LNCAP (cell line): ENCODE measurements at regions not wholly inside any gene's neighbourhood (a gene's known extent, or its start where the extent isn't known, plus 50 kb on each side); places are given as distances from the start of the nearest gene placed in this dataset.

ENCODE experiments used
- TF ChIP-seq, protein P1 (sequence below): fragments of 450-650 bp; IDR thresholded peaks from 2 replicates; pipeline ENCODE4 v1.5.1; 2017; ENCODE audit warnings: mild to moderate bottlenecking

GRCh38 chr4:13966231-13967195 lies 339.0 kb upstream of the BOD1L1 start:
- TF ChIP-seq, protein P1, sequence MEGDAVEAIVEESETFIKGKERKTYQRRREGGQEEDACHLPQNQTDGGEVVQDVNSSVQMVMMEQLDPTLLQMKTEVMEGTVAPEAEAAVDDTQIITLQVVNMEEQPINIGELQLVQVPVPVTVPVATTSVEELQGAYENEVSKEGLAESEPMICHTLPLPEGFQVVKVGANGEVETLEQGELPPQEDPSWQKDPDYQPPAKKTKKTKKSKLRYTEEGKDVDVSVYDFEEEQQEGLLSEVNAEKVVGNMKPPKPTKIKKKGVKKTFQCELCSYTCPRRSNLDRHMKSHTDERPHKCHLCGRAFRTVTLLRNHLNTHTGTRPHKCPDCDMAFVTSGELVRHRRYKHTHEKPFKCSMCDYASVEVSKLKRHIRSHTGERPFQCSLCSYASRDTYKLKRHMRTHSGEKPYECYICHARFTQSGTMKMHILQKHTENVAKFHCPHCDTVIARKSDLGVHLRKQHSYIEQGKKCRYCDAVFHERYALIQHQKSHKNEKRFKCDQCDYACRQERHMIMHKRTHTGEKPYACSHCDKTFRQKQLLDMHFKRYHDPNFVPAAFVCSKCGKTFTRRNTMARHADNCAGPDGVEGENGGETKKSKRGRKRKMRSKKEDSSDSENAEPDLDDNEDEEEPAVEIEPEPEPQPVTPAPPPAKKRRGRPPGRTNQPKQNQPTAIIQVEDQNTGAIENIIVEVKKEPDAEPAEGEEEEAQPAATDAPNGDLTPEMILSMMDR: no peak

DNA sequence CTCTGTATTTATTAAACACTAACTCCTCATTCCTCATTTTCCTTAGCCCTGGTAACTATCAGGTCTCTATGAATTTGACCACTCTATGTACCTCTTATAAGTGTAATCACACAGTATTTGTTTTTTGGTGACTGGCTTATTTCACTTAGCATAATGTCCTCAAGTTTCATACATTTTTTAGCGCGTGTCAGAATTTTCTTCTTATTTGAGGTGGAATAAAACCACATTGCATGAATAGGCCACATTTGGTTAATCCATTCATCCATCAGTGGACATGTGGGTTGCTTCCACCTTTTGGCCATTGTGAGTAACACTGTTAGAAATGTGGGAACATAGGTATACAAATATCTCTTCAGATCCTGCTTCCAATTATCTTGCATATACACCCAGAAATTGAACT lies 341.2 kb upstream of the BOD1L1 start:
- TF ChIP-seq, protein P1: no peak

DNA sequence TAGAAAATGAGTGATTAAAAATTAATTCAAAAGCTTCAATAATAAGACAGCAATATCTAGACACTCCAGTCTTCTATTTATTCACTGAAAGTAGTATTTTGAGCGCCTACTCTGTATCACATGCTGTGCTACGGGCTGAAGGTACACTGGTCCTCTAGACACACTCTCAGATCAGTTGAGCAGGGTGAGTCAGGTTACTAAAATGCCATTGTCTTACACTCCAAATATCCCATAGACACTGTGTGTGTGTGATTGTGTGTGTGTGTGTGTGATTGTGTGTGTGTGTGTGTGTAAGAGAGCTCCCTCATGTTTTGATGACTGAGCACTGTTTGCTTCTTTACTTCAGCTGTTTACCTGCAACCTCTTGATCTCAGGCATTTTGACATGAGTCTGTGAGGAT lies 342.8 kb upstream of the BOD1L1 start:
- TF ChIP-seq, protein P1: no peak

DNA sequence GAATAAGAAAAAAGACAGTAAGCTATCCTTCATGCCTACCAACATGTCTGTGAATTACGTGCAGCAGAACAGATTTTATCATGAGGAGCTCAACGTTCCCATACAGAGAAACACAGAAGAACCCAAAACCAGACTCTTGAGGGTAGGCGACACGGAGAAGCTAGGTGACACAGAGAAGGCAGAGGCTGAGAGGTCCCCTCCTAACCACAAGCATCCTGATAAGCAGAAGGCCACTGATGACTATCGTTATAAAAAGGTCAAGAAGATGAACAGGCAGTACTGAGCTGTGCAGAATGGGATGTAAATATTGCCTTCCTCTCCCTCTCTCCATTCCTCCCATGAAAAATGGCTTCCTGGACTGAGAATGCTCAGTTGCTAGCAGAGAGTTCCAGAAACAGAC lies 350.2 kb upstream of the BOD1L1 start:
- TF ChIP-seq, protein P1: no peak

GRCh38 chr4:13980317-13981310 lies 353.1 kb upstream of the BOD1L1 start:
- TF ChIP-seq, protein P1: no peak

GRCh38 chr4:13981499-13981898 lies 354.0 kb upstream of the BOD1L1 start:
- TF ChIP-seq, protein P1: no peak

DNA sequence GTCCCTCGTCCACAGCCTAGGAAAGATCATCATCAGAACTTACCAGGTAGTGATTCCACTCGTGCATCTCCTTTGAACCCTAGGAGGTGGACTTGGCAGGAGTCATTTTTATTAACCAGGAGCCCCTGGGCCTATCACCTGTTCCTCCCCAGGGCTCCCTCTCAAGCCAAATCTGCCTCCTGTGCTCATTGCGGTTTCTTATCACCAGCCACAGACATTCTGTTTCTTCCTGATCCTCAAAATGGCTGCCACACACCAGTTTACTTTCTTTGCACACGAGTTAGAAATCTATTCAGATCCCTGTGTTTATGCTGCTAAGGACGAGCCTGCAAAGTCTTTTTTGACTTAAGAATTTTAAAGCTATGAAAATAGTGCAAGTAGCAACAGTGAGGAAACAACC lies 354.5 kb upstream of the BOD1L1 start:
- TF ChIP-seq, protein P1: no peak
